ENCODE measurements at regions not wholly inside any gene's neighbourhood (a gene's known extent, or its start where the extent isn't known, plus 50 kb on each side); places are given as distances from the start of the nearest gene placed in this dataset.

GRCh38 chr14:24693353-24693737 lies 59.4 kb upstream of the GZMB start:
- DNase-seq (ENCODE audit: low spot score), result no peak

GRCh38 chr14:24692382-24693352 lies 58.7 kb upstream of the GZMB start:
- no peak for DNase-seq (ENCODE audit: low spot score)

GRCh38 chr14:24690492-24690891 lies 56.5 kb upstream of the GZMB start:
- no peak for DNase-seq (ENCODE audit: low spot score)

- no peak for DNase-seq (ENCODE audit: low spot score)
Observed at GRCh38 chr14:24688030-24688658, 54.2 kb upstream of the GZMB start.

Data from GM03348 (cell line).